ENCODE measurements at regions not wholly inside any gene's neighbourhood (a gene's known extent, or its start where the extent isn't known, plus 50 kb on each side); places are given as distances from the start of the nearest gene placed in this dataset.
A peak's percentile ranks its signal among the peaks of the same experiment; 100 is the strongest.

DNA sequence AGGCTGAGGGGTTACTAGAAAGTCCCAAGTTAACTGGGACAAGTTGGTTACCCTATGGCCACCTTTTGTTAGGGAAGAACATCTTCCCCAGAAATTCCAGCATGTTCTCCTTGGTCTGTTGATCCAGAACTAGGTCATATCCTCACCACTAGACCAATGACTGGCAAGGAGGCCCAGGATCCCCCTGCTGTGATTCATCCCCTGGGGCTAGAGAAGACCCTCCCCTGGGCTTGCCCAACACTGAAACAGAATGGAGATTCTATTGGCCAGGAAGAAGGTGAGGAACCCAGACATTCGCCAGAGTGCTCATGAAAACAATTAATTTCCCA lies 90.1 kb upstream of the SIM2 start:
- TF ChIP-seq, protein P1, sequence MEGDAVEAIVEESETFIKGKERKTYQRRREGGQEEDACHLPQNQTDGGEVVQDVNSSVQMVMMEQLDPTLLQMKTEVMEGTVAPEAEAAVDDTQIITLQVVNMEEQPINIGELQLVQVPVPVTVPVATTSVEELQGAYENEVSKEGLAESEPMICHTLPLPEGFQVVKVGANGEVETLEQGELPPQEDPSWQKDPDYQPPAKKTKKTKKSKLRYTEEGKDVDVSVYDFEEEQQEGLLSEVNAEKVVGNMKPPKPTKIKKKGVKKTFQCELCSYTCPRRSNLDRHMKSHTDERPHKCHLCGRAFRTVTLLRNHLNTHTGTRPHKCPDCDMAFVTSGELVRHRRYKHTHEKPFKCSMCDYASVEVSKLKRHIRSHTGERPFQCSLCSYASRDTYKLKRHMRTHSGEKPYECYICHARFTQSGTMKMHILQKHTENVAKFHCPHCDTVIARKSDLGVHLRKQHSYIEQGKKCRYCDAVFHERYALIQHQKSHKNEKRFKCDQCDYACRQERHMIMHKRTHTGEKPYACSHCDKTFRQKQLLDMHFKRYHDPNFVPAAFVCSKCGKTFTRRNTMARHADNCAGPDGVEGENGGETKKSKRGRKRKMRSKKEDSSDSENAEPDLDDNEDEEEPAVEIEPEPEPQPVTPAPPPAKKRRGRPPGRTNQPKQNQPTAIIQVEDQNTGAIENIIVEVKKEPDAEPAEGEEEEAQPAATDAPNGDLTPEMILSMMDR (conservative IDR thresholded peaks at IDR 0.05): no peak
- H3K27ac ChIP-seq: no peak overlapping the region

DNA sequence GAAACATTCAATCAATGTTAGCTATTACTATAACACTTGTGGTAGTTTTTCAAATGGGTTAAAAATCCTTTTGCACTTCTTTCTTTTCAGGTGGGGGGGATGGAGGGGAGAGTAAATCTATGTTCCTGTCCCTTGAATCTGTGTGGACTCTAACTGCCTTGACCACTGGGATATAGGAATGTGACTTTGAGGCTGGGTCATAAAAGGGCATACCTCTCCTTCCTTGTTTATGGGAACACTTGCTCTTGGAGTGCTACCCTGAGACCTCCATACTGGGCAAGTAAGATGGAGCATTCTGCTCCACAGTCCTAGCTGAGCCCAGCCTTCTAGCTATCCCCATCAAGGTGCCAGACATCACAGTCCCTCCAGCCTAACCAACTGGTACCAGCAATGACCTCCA lies 89.3 kb upstream of the SIM2 start:
- TF ChIP-seq, protein P1 (conservative IDR thresholded peaks at IDR 0.05): no peak
- no peak overlapping the region for H3K27ac ChIP-seq

DNA sequence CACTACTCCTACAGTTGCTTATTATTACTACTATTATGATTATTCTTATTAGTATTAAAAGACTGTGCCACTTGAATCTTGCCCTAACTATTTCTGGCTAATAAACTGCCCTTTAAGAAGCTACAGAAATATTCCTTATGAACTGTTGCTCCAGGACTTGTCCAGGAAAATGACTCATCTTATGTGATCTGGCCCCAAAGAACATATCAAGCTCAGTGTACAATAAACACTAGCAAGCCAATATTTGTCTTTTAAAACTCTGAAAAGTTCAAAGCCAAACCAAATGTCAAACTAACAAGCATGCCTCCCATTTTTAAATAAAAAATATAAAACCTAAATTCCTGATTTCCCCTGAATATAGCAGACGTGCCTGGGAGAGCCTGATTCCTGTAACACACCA lies 88.7 kb upstream of the SIM2 start:
- TF ChIP-seq, protein P1 (conservative IDR thresholded peaks at IDR 0.05): no peak
- H3K27ac ChIP-seq: no peak overlapping the region

DNA sequence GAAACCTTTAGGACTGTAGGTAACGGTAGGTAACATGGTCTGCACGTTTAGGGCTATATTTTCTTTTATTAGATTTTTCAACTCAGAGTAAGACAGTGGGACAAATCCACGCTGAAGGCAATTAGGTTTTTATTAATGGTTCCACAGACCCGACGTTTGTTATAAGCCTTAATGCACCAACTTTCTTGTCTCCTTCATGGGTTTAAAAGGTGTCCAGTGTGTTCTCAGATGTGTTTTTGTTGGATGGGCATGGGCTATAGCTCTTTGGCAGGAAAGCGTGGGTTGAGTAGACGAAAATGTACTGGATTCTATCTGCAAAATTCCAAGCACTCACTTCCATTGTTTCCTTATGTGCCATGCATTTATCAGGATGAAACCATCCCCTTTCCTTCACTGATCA lies 88.0 kb upstream of the SIM2 start:
- TF ChIP-seq, protein P1 (conservative IDR thresholded peaks at IDR 0.05): no peak
- H3K27ac ChIP-seq: no peak overlapping the region

DNA sequence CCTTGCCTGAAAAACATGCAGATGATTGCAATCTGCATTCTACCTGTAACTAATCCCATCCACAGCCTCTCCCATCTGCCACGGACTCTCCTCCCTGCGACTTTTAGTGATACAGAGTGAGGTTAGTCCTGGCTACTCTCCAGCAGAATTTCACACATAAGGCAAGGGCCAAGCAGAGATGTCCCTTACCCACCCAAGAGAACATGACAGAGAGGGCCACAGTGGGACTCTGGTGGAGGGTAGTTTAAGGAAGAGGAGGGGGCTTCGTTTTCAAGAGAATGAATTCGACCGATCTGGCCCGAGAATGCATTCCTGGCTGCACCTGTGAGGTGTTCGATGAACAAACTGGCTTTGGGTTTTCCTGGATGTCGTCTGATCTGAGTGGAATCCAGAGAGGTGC lies 87.5 kb upstream of the SIM2 start:
- no peak overlapping the region for H3K27ac ChIP-seq
- TF ChIP-seq, protein P1 (conservative IDR thresholded peaks at IDR 0.05): no peak

DNA sequence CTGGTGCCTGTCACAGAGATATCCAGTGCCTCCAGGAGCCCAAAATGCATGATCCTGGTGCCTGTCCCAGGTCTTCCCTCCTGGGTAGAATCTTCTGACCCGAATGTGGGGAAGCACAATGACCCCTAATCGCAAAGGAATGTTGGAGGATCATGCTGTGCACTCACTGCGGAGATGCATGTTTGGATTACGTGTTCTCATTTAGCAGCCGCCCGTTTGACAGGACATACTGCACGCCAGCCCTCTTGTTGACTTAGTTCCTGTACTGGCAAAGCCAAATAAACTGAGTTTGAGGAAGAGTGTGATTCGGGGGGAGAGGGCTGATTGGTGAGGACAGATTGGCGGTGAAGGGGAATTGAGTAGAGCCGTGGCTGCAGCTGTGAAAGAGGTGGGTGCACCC lies 85.9 kb upstream of the SIM2 start:
- peak overlapping the region; percentile 83 for H3K27ac ChIP-seq
- TF ChIP-seq, protein P1 (conservative IDR thresholded peaks at IDR 0.05): no peak

DNA sequence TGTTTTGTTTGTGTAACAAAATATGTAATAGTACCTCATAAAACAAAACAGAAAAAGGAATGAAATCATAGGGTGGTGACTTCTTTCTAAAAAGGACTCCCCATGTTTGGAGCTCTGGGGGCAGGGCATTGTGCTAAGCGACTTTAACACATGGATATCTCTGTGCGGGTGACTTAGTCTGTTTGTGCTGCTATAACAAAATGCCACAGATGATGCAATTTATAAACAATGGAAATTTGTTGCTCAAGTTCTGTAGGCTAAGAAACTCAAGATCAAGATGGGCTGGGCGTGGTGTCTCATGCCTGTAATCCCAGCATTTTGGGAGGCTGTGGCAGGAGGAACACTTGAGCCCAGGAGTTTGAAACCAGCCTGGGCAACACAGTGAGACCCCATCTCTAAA lies 85.4 kb upstream of the SIM2 start:
- H3K27ac ChIP-seq: peak overlapping the region; percentile 83
- TF ChIP-seq, protein P1 (conservative IDR thresholded peaks at IDR 0.05): no peak
